B cell (primary cell): ENCODE measurements at regions not wholly inside any gene's neighbourhood (a gene's known extent, or its start where the extent isn't known, plus 50 kb on each side); places are given as distances from the start of the nearest gene placed in this dataset.

Source experiments
- ATAC-seq: fragments of 200-7000 bp; cut with Tn5 transposase; one replicate; pipeline ENCODE4 v1.10.0; 2021; ENCODE audit warnings: low read depth, mild to moderate bottlenecking, moderate number of reproducible peaks, moderate library complexity
- CTCF ChIA-PET: fragments of 350-600 bp; sonication (Branson Sonifier 250); formaldehyde crosslinking; loops from one replicate; lab custom pipeline; 2021; ENCODE audit warnings: antibody characterized with exemption, inconsistent platforms; lab: Charles Lee
- POLR2A ChIA-PET: fragments of 350-600 bp; sonication (Branson Sonifier 250); formaldehyde crosslinking; loops from one replicate; lab custom pipeline; 2021; ENCODE audit warnings: antibody characterized with exemption; lab: Charles Lee
- DNase-seq: peaks from one replicate; pipeline ENCODE4 v3.0.0; 2013
- H2AFZ ChIP-seq: 2 replicates; pipeline ENCODE4 v1.6.1; 2012; ENCODE audit warnings: mild to moderate bottlenecking, low read depth, low read length; ENCODE audit not compliant: insufficient read depth, poor library complexity, severe bottlenecking
- H3K27ac ChIP-seq, 2 donors: 1 replicate in 1 of 2; 2 replicates in 1 of 2; pipeline ENCODE4 v1.5.1; 2012 to 2013; ENCODE audit warnings: low read length in 2 of 2, mild to moderate bottlenecking in 2 of 2, moderate library complexity in 1 of 2
- H3K27me3 ChIP-seq, 4 experiments: fragments of 200-600 bp in 1 of 4; sonication (generic) in 1 of 4; replicated peaks in 1 of 4; 1 replicate in 2 of 4; 2 replicates in 2 of 4; pipeline versions ENCODE4 v1.6.1 to v1.7.0; 2013 to 2016; ENCODE audit warnings: low read length in 3 of 4, mild to moderate bottlenecking in 2 of 4, mixed read lengths in 1 of 4, moderate library complexity in 1 of 4; ENCODE audit not compliant: insufficient read depth in 4 of 4, control insufficient read depth in 3 of 4; ENCODE audit errors: control extremely low read depth in 1 of 4
- H3K36me3 ChIP-seq, 2 experiments: replicated peaks in 1 of 2; 1 replicate in 1 of 2; 2 replicates in 1 of 2; pipeline versions ENCODE4 v1.6.1 to v1.7.1; 2013; ENCODE audit warnings: low read length in 1 of 2; ENCODE audit not compliant: insufficient read depth in 2 of 2, control insufficient read depth in 1 of 2; ENCODE audit errors: control extremely low read depth in 1 of 2, extremely low read depth in 1 of 2
- H3K4me1 ChIP-seq, 2 donors: fragments of 200-600 bp in 1 of 2; sonication (generic) in 1 of 2; 1 replicate in 1 of 2; 2 replicates in 1 of 2; pipeline versions ENCODE4 v1.5.1 to v1.6.1; 2013 to 2017; ENCODE audit warnings: low read length in 2 of 2; ENCODE audit not compliant: control insufficient read depth in 2 of 2, insufficient read depth in 2 of 2
- H3K4me2 ChIP-seq: replicated peaks from 2 replicates; pipeline ENCODE3; 2012; ENCODE audit warnings: mild to moderate bottlenecking, low read depth, low read length; ENCODE audit not compliant: poor library complexity, severe bottlenecking
- H3K4me3 ChIP-seq, 5 experiments: fragments of 200-600 bp in 1 of 5; sonication (generic) in 1 of 5; 1 replicate in 3 of 5; 2 replicates in 2 of 5; pipeline versions ENCODE4 v1.5.1 to v1.7.0; 2011 to 2016; ENCODE audit warnings: low read length in 4 of 5, mild to moderate bottlenecking in 4 of 5, low read depth in 2 of 5, control low read depth in 1 of 5, moderate library complexity in 1 of 5; ENCODE audit not compliant: insufficient read depth in 1 of 5; ENCODE audit errors: control extremely low read depth in 1 of 5, extremely low read depth in 1 of 5
- H3K79me2 ChIP-seq: fragments of 200-600 bp; sonication (generic); one replicate; pipeline ENCODE4 v1.6.0; 2016; ENCODE audit warnings: low read length; ENCODE audit not compliant: control insufficient read depth, insufficient read depth
- H3K9ac ChIP-seq: fragments of 200-600 bp; sonication (generic); 2 replicates; pipeline ENCODE4 v1.6.1; 2017; ENCODE audit warnings: mild to moderate bottlenecking, low read length, moderate library complexity
- H3K9me3 ChIP-seq, 3 donors: one replicate each; pipeline versions ENCODE4 v1.6.1 to v1.7.1; 2013; ENCODE audit warnings: low read length in 2 of 3; ENCODE audit not compliant: control insufficient read depth in 2 of 3, insufficient read depth in 1 of 3; ENCODE audit errors: control extremely low read depth in 1 of 3
- H4K20me1 ChIP-seq: 2 replicates; pipeline ENCODE4 v1.6.0; 2012; ENCODE audit warnings: mild to moderate bottlenecking, low read length; ENCODE audit not compliant: insufficient read depth, control insufficient read depth, poor library complexity, severe bottlenecking
- H3K27ac Mint-ChIP-seq: one replicate; pipeline ENCODE4 v1.8.0; 2021; ENCODE audit warnings: mixed read lengths
- H3K27me3 Mint-ChIP-seq: one replicate; pipeline ENCODE4 v1.8.0; 2021; ENCODE audit warnings: mixed read lengths
- H3K4me1 Mint-ChIP-seq: one replicate; pipeline ENCODE4 v1.8.0; 2021; ENCODE audit warnings: mixed read lengths
- H3K4me3 Mint-ChIP-seq: one replicate; pipeline ENCODE4 v1.8.0; 2021; ENCODE audit warnings: mixed read lengths
- H3K9me3 Mint-ChIP-seq: one replicate; pipeline ENCODE4 v1.8.0; 2022; ENCODE audit warnings: mixed read lengths; ENCODE audit not compliant: insufficient read depth
- EZH2 ChIP-seq: IDR thresholded peaks from 2 replicates; pipeline ENCODE4 v1.6.1; 2012; ENCODE audit warnings: borderline replicate concordance, low read depth, mild to moderate bottlenecking, moderate library complexity, low read length; ENCODE audit not compliant: insufficient read depth, poor library complexity, severe bottlenecking
- WGBS: methylation state at CpG from one replicate; pipeline ENCODE4 v1.1.5; 2013; ENCODE audit warnings: missing lambda C conversion rate; ENCODE audit not compliant: insufficient coverage; 5-methylcytosine and 5-hydroxymethylcytosine counted together
- intact Hi-C: fragments of 100-400 bp; cut with micrococcal nuclease; formaldehyde crosslinking; loops from one replicate; pipeline ENCODE4 v1.10.0; 2022
- TF ChIP-seq, protein P1 (sequence below): fragments of 200-600 bp; IDR thresholded peaks from one replicate; pipeline ENCODE4 v1.8.0; 2022; ENCODE audit warnings: antibody characterized with exemption, mild to moderate bottlenecking

DNA sequence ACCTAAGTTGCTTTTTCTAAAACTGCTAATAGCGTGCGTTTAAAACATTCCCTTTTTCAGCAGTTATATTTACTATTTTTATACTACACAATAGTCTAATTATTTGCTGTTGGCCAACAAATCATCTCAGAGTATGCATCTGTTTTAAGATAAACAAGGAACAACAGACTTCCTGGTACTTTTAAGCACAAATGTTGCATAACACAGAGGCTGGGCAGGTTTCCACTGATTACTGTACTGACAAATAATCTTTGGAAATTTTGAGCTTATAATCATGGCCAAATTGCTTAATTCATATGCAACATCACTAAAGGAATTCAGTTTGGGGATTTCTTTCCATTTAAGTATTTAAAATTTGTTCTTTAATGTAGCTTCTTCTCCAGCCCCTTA lies 737.4 kb upstream of the SALL3 start:
- Histone ChIP-seq H4K20me1 (no peaks in the 10 kb centered on the region), H3K4me2 (no peak overlapping the region), H3K4me1 (no peaks in the 10 kb centered on the region), H3K27ac (no peak overlapping the region), H2AFZ (no peak overlapping the region), H3K27me3 (no peaks in the 10 kb centered on the region), H3K9ac (no peak overlapping the region), H3K36me3 (no peaks in the 10 kb centered on the region), H3K9me3 (peaks cover 0 to 49% (median 0%) of the 10 kb centered on the region in 3 donors), H3K4me3 (no peak overlapping the region), H3K79me2 (no peaks in the 10 kb centered on the region)
- CTCF ChIA-PET, result no interaction called here
- no peaks in the 10 kb centered on the region for H3K27me3 Mint-ChIP-seq
- peaks cover 5% of the 10 kb centered on the region for H3K9me3 Mint-ChIP-seq
- H3K4me1 Mint-ChIP-seq, result no peaks in the 10 kb centered on the region
- POLR2A ChIA-PET, result no interaction called here
- H3K4me3 Mint-ChIP-seq, result no peak overlapping the region
- no peak overlapping the region for H3K27ac Mint-ChIP-seq
- DNase-seq (no peak), ATAC-seq (no peak)
- TF ChIP-seq EZH2, result no peak
- TF ChIP-seq, protein P1, sequence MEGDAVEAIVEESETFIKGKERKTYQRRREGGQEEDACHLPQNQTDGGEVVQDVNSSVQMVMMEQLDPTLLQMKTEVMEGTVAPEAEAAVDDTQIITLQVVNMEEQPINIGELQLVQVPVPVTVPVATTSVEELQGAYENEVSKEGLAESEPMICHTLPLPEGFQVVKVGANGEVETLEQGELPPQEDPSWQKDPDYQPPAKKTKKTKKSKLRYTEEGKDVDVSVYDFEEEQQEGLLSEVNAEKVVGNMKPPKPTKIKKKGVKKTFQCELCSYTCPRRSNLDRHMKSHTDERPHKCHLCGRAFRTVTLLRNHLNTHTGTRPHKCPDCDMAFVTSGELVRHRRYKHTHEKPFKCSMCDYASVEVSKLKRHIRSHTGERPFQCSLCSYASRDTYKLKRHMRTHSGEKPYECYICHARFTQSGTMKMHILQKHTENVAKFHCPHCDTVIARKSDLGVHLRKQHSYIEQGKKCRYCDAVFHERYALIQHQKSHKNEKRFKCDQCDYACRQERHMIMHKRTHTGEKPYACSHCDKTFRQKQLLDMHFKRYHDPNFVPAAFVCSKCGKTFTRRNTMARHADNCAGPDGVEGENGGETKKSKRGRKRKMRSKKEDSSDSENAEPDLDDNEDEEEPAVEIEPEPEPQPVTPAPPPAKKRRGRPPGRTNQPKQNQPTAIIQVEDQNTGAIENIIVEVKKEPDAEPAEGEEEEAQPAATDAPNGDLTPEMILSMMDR, result no peak
- intact Hi-C loops, result no loop called here
- WGBS, result no CpG with 5 or more reads among the region's 2 CpGs

DNA sequence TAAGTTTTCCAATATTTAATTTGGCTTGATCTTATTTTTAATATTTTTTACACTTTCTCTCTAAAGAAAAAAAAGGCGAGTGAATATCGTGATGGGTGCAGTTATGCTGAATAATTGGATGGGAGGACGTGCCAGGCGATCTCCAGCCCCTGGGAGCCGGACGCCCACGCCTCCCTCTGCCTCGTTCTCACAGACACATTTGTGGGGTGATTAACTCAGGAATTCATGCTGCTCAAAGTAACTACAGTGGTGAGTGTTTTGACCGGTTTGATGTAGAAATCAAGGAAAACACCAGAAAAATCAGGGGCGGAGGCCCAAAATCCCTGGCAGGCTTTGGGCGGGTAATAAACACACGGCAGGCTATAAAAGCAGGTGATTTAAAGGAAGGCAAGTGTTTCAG lies 736.8 kb upstream of the SALL3 start:
- H3K9me3 ChIP-seq, result peaks cover 0 to 48% (median 0%) of the 10 kb centered on the region in 3 donors
- no peak overlapping the region for H3K4me2 ChIP-seq
- DNase-seq (no peak), ATAC-seq (no peak)
- H3K27ac Mint-ChIP-seq, result no peak overlapping the region
- H3K79me2 ChIP-seq, result no peaks in the 10 kb centered on the region
- intact Hi-C loops, result no loop called here
- no peak overlapping the region for H3K4me3 Mint-ChIP-seq
- H2AFZ ChIP-seq, result no peak overlapping the region
- TF ChIP-seq EZH2, result no peak
- TF ChIP-seq, protein P1, result no peak
- H3K4me3 ChIP-seq, result no peak overlapping the region
- no peaks in the 10 kb centered on the region for H3K27me3 ChIP-seq
- no peak overlapping the region for H3K9ac ChIP-seq
- WGBS, result 86% methylated on average over 11 of the region's 12 CpGs
- H3K27me3 Mint-ChIP-seq, result no peaks in the 10 kb centered on the region
- peaks cover 5% of the 10 kb centered on the region for H3K9me3 Mint-ChIP-seq
- no peaks in the 10 kb centered on the region for H3K36me3 ChIP-seq
- H3K4me1 ChIP-seq, result no peaks in the 10 kb centered on the region
- no peaks in the 10 kb centered on the region for H3K4me1 Mint-ChIP-seq
- ChIA-PET POLR2A (no interaction called here), CTCF (no interaction called here)
- H4K20me1 ChIP-seq, result no peaks in the 10 kb centered on the region
- no peak overlapping the region for H3K27ac ChIP-seq
